Upper lobe of left lung (tissue), 6 donors: ENCODE measurements at regions not wholly inside any gene's neighbourhood (a gene's known extent, or its start where the extent isn't known, plus 50 kb on each side); places are given as distances from the start of the nearest gene placed in this dataset.

ENCODE experiments used
- ATAC-seq, 2 donors: fragments of 200-7000 bp; cut with Tn5 transposase; one replicate each; pipeline ENCODE4 v1.9.1; 2022; ENCODE audit warnings: mild to moderate bottlenecking in 2 of 2, moderate library complexity in 2 of 2; ENCODE audit not compliant: low FRiP score in 2 of 2
- DNase-seq, 2 donors: peaks; one replicate each; pipeline ENCODE4 v3.0.0-alpha.2; 2019 to 2020
- H3K27ac ChIP-seq, 4 donors: fragments of 200-600 bp; sonication (generic); one replicate each; pipeline ENCODE4 v1.5.1; 2016 to 2019
- H3K27me3 ChIP-seq, 4 donors: fragments of 200-600 bp; sonication (generic); one replicate each; pipeline ENCODE4 v1.5.1; 2017 to 2019
- H3K36me3 ChIP-seq, 4 donors: fragments of 200-600 bp; sonication (generic); one replicate each; pipeline ENCODE4 v1.5.1; 2016 to 2019
- H3K4me1 ChIP-seq, 4 donors: fragments of 200-600 bp; sonication (generic); one replicate each; pipeline ENCODE4 v1.5.1; 2018 to 2019
- H3K4me3 ChIP-seq, 4 donors: fragments of 200-600 bp; sonication (generic); one replicate each; pipeline ENCODE4 v1.5.1; 2017 to 2019; ENCODE audit warnings: mild to moderate bottlenecking in 2 of 4, moderate library complexity in 1 of 4
- H3K9me3 ChIP-seq, 4 donors: fragments of 200-600 bp; sonication (generic); one replicate each; pipeline ENCODE4 v1.5.1; 2018 to 2019
- CTCF ChIP-seq, 6 experiments: fragments of 450-650 bp in 4 of 6; fragments of 200-600 bp in 2 of 6; sonication (generic) in 2 of 6; IDR thresholded peaks; one replicate each; pipeline ENCODE4 v1.5.1; 2016 to 2019; ENCODE audit warnings: antibody characterized with exemption in 6 of 6
- EP300 ChIP-seq, 4 donors: sonication (generic); formaldehyde crosslinking; IDR thresholded peaks; one replicate each; pipeline ENCODE4 v1.5.1; 2017; ENCODE audit warnings: antibody characterized with exemption in 4 of 4, control low read depth in 2 of 4
- POLR2A ChIP-seq, 4 donors: fragments of 450-650 bp; IDR thresholded peaks; one replicate each; pipeline ENCODE4 v1.5.1; 2016 to 2017; ENCODE audit warnings: antibody characterized with exemption in 4 of 4, mild to moderate bottlenecking in 2 of 4
- POLR2AphosphoS5 ChIP-seq, 2 donors: sonication (generic); formaldehyde crosslinking; IDR thresholded peaks; one replicate each; pipeline ENCODE4 v1.5.1; 2017; ENCODE audit warnings: antibody characterized with exemption in 2 of 2
- WGBS, 2 donors: methylation state at CpG; one replicate each; pipeline ENCODE4 v1.1.5; 2017 to 2018; 5-methylcytosine and 5-hydroxymethylcytosine counted together
- donor health status: DM: no; HTN: no; CAD: no; lungs with moderate emphysema.
- donor health status: DM: no; HTN: yes; CAD: no; lungs with severe emphysema.

- 72 to 80% methylated on average over 5 of the region's 5 CpGs for whole genome bisulfite sequencing, 2 donors
- no peak overlapping the region for H3K4me3 ChIP-seq
- DNase-seq, result no peak
- TF ChIP-seq POLR2A (IDR thresholded peaks at IDR 0.05) (no peak), EP300 (IDR thresholded peaks at IDR 0.05) (no peak), POLR2AphosphoS5 (IDR thresholded peaks at IDR 0.05) (no peak), CTCF (IDR thresholded peaks at IDR 0.05) (no peak)
- no peaks in the 10 kb centered on the region for H3K9me3 ChIP-seq
- no peak overlapping the region for H3K27ac ChIP-seq
- no peaks in the 10 kb centered on the region for H3K4me1 ChIP-seq
- H3K36me3 ChIP-seq, result no peaks in the 10 kb centered on the region
- ATAC-seq, result no peak
- no peaks in the 10 kb centered on the region for H3K27me3 ChIP-seq
These were observed 842.8 kb upstream of the CNTN5 start for GRCh38 chr11:98177925-98178324.

GRCh38 chr11:98180511-98180910 is 840.2 kb upstream of the CNTN5 start:
- Histone ChIP-seq H3K4me3 (no peak overlapping the region), H3K27me3 (no peaks in the 10 kb centered on the region), H3K9me3 (peaks cover 0 to 11% (median 3%) of the 10 kb centered on the region in 4 donors), H3K27ac (no peak overlapping the region), H3K4me1 (no peaks in the 10 kb centered on the region), H3K36me3 (no peaks in the 10 kb centered on the region)
- TF ChIP-seq POLR2AphosphoS5 (IDR thresholded peaks at IDR 0.05), result no peak
- TF ChIP-seq CTCF (IDR thresholded peaks at IDR 0.05), result no peak
- TF ChIP-seq EP300 (IDR thresholded peaks at IDR 0.05), result no peak
- no peak for TF ChIP-seq POLR2A (IDR thresholded peaks at IDR 0.05)
- DNase-seq (no peak), ATAC-seq (no peak)
- 73 to 76% methylated on average over 1 of the region's 1 CpG for WGBS, 2 donors

- no peak for ATAC-seq
- Histone ChIP-seq H3K9me3 (peaks cover 0 to 11% (median 3%) of the 10 kb centered on the region in 4 donors), H3K4me1 (no peaks in the 10 kb centered on the region), H3K36me3 (no peaks in the 10 kb centered on the region), H3K4me3 (no peak overlapping the region), H3K27me3 (no peaks in the 10 kb centered on the region), H3K27ac (no peak overlapping the region)
- 29 to 51% methylated on average over 2 of the region's 2 CpGs for WGBS, 2 donors
- DNase-seq, result no peak
- TF ChIP-seq CTCF (IDR thresholded peaks at IDR 0.05), result no peak
- TF ChIP-seq POLR2AphosphoS5 (IDR thresholded peaks at IDR 0.05), result no peak
- no peak for TF ChIP-seq POLR2A (IDR thresholded peaks at IDR 0.05)
- TF ChIP-seq EP300 (IDR thresholded peaks at IDR 0.05), result no peak
These were observed 839.8 kb upstream of the CNTN5 start for GRCh38 chr11:98180921-98181320.

GRCh38 chr11:98183034-98183433 is 837.7 kb upstream of the CNTN5 start:
- no peaks in the 10 kb centered on the region for H3K27me3 ChIP-seq
- TF ChIP-seq CTCF (IDR thresholded peaks at IDR 0.05) (no peak), EP300 (IDR thresholded peaks at IDR 0.05) (no peak), POLR2A (IDR thresholded peaks at IDR 0.05) (no peak), POLR2AphosphoS5 (IDR thresholded peaks at IDR 0.05) (no peak)
- H3K4me3 ChIP-seq, result no peak overlapping the region
- DNase-seq (no peak), ATAC-seq (no peak)
- 53 to 55% methylated on average over 1 of the region's 1 CpG for WGBS, 2 donors
- no peaks in the 10 kb centered on the region for H3K36me3 ChIP-seq
- no peaks in the 10 kb centered on the region for H3K4me1 ChIP-seq
- peaks cover 0 to 11% (median 3%) of the 10 kb centered on the region in 4 donors for H3K9me3 ChIP-seq
- no peak overlapping the region for H3K27ac ChIP-seq

- Histone ChIP-seq H3K4me1 (no peaks in the 10 kb centered on the region), H3K4me3 (no peak overlapping the region), H3K27me3 (no peaks in the 10 kb centered on the region), H3K27ac (no peak overlapping the region), H3K9me3 (peaks cover 0 to 11% (median 3%) of the 10 kb centered on the region in 4 donors), H3K36me3 (no peaks in the 10 kb centered on the region)
- WGBS, 2 donors, result 78 to 92% methylated on average over 2 to 15 of the region's 16 CpGs
- TF ChIP-seq POLR2A (IDR thresholded peaks at IDR 0.05) (no peak), POLR2AphosphoS5 (IDR thresholded peaks at IDR 0.05) (no peak), EP300 (IDR thresholded peaks at IDR 0.05) (no peak), CTCF (IDR thresholded peaks at IDR 0.05) (no peak)
- DNase-seq (peak in 1 of 2 donors; percentile 74), ATAC-seq (peak in 1 of 2 donors; percentile 55)
These were observed 835.5 kb upstream of the CNTN5 start for GRCh38 chr11:98185245-98185644.
